Left ventricle myocardium superior (tissue), 1 donor: ENCODE measurements at regions not wholly inside any gene's neighbourhood (a gene's known extent, or its start where the extent isn't known, plus 50 kb on each side); places are given as distances from the start of the nearest gene placed in this dataset.
"Not testable (repeated sequence)": the region's sequence is repeated elsewhere in the genome, so short reads cannot be mapped to it uniquely, and the experiment has no call there.

Experiments used
- ATAC-seq: fragments of 200-7000 bp; cut with Tn5 transposase; one replicate; pipeline ENCODE4 v1.9.1; 2020; ENCODE audit warnings: mild to moderate bottlenecking, moderate library complexity
- DNase-seq: peaks from one replicate; pipeline ENCODE4 v3.0.0-alpha.2; 2020
- intact Hi-C: fragments of 100-400 bp; cut with micrococcal nuclease; formaldehyde crosslinking; loops from one replicate; pipeline ENCODE4 v1.11.0; 2022
- donor health status: DM: no; HTN: yes; CAD: no; lungs with severe emphysema.

DNA sequence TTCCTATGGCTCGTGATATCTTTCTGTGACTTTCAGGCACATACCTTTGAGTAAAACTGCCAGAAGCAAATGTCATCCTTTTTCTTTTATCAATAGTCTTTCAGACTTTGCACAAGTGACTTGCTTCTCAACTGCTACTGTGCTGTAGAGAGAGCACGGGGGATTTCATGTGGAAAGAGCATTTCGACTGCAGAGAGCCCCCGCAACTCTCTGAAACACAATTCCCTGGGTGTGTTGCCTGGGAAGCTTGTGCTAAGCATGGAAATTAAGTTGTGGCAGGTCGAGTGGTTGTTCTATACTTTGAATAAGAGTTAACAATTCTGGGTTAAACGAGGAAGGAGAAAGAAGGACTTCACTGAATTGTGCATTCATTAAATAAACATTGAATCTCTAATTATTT lies 659.1 kb downstream of the TDRD15 start:
- DNase-seq (no peak), ATAC-seq (no peak)
- intact Hi-C loops, result no loop called here

DNA sequence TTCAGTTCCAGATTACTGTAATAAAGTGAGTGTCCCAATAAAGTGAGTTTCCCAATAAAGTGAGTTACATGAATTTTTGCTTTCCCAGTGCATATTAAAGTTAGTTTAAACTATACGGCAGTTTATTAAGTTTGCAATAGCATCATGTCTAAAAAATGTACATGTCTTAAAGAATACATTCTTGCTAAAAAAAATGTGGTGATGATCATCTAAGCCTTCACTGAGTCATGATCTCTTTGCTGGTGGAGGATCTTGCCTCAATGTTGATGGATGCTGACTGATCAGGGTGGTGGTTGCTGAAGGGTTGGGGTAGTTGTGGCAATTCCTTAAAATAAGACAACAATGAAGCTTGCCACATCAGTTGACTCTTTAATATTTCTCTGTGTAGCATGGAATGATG lies 664.2 kb downstream of the TDRD15 start:
- DNase-seq, result no peak

DNA sequence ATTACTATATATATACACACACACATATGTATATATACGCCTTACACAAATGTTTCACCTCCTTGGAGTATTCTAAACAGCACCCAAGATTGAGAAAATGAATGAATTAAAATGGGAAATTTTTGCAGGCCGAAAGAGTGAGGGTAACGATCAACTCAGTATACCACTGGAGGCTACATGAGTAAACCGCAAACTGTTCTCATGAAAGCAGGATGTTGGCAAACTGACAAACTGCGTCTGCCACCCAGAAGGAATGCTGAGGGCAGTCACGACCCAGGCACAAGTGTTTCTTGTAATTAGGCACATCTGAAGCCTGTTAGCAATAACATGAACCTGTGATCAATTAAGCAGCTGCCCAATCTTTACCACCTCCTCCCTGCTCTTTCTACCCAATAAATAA lies 666.5 kb downstream of the TDRD15 start:
- ATAC-seq, DNase-seq, intact Hi-C loops: not testable (repeated sequence)

More for the DNA sequence above, 664.2 kb downstream of the TDRD15 start:
- intact Hi-C loops, result no loop called here
- no peak for ATAC-seq

DNA sequence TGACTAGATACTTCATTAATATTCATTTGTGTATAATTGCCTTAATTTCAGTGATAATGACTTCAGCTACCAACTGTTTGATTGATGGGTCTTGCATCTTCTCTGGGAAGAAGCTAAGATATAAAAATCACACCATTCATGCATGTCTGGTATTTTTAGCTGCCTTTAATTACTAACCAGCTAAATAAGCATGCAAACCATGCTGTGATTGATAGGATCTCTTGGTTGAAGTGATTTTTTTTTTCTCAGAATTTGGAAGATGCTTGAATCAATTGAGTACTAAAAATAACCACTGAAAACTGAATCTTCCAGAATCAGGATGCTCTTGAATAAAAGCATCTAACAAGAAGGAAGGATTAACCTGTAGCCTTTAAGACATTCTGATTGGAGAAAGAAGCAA lies 668.8 kb downstream of the TDRD15 start:
- intact Hi-C loops, result no loop called here
- DNase-seq (no peak), ATAC-seq (no peak)

DNA sequence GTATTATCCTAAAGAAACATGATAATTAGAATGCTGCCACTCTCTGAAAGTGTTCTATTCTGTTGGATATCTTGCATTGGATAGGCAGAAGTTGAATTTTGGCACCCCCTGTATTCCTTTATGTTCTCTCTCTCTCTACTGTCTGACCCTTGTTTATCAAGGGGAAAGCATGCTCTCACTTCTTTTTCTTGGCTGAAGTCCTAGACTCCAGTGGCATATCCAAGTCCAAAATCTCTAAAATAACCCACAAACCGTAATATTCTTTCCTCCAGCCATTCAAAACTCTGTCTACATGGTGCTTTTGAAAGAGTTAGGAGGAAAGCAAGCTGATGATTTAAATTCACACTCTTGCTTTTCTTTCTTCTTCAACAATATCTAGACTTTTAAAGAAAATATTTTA lies 669.7 kb downstream of the TDRD15 start:
- ATAC-seq (no peak), DNase-seq (no peak)
- intact Hi-C loops, result no loop called here

DNA sequence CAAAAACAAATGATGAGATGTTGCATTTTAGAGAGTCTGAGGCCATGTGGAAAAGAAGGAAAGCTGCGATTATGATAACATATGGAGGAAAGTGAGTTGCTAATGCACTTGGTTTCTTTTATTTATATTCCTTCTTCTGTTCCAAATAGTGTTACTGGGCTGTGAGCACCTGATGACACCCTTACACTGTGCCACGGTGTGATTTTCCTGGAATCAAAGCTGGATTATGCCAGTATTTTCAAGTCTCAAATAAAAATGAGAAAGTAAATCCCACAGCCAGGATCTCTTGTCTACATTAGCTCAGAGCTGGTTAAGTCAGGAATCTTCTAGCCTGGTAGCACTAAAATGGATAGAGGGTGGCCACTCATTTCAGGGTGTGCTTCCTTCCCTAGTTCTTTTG lies 670.8 kb downstream of the TDRD15 start:
- DNase-seq, result no peak
- intact Hi-C loops, result no loop called here
- no peak for ATAC-seq

DNA sequence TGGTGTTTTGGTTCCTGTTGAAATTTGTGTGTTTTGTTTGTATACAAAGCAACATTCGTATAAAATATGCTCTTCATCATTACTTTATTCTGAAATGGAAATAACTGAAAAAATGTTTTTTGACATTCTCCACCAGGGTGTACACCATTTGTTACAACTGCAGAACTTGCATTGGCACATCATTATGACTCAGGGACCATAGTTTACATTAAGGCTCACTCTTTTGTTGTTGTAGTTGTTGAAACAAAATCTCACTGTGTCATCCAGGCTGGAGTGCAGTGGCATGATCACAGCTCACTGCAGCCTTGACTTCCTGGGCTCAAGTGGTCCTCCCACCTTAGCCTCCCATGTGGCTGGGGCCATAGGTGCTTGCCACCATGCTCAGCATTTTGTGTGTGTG lies 676.6 kb downstream of the TDRD15 start:
- intact Hi-C loops, result no loop called here
- no peak for DNase-seq
- no peak for ATAC-seq

DNA sequence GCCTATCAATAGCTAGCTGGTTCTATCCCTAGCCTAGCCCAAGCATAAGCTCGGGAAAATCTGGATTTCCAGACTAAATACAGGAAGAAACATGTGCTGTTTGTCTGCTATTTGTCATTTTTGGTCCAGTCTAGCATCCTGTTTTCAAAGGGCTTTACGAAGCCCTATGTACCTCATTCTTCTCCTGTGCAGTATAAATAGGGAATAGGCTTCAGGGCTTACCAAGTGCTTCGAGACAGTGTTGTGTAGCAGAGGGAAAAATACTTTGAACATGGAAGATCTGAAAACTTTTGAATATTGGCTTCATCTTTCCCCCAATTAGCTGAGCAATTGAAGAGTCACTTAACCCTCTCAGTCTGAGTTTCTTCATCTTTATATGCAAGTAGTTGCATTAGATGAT lies 679.8 kb downstream of the TDRD15 start:
- DNase-seq, result no peak
- intact Hi-C loops, result no loop called here
- peak; percentile 55 for ATAC-seq

DNA sequence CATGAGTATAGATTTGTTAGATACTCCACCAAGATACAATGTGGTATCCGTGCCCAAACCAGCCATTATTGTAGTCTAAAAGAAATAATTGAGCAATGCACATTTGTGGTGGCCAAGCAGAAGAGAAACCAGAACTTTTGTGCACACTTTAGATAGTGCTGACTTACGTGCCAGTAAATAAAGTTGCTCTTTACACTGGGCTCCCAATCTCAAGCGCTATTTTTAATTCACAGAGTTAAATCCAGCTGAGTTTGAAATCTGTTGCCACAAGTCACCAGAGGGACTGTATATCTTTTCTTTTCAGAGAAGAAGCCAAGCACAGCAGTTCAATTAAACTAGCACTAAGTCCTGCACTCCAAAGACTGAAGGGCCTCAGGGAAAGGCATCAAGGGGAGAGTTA lies 680.4 kb downstream of the TDRD15 start:
- DNase-seq, result no peak
- ATAC-seq, result peak; percentile 93
- intact Hi-C loops, result no loop called here

DNA sequence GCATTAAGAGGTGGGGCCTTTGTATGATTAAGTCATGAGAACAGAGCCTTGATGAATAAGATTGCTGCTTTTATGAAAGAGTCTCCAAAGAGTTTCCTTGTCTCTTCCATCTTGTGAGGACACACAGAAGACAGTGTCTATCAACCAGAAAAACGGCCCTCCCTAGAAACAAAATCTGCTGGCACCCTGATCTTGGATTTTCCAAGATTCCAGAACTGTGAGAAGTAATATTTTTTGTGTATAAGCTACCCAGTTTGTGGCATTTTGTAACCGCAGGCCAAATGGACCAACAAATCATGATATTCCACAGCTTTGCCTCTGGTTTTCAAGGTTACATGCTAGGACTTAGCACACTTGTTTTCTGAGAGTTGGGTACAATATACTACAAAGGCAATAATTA lies 687.8 kb downstream of the TDRD15 start:
- DNase-seq (no peak), ATAC-seq (no peak)
- intact Hi-C loops, result no loop called here

DNA sequence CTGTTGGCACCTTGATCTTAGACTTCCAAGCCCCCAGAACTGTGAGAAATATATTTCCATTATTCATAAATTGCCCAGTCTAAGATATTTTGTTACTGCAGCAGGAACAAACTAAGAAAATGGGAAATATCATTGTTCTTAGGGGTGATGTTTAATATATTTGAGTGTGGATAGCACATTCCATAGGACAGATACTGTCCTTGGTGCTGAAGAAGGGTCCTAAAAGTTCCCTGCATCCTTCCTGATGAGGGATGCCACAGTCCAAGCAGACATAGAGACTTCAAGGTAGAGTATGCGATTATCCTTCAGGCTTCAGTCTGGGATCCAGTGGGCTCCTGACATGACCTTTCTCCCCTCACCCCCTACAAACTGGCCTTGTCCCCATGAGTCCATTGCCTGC lies 689.0 kb downstream of the TDRD15 start:
- intact Hi-C loops, result no loop called here
- no peak for ATAC-seq

DNA sequence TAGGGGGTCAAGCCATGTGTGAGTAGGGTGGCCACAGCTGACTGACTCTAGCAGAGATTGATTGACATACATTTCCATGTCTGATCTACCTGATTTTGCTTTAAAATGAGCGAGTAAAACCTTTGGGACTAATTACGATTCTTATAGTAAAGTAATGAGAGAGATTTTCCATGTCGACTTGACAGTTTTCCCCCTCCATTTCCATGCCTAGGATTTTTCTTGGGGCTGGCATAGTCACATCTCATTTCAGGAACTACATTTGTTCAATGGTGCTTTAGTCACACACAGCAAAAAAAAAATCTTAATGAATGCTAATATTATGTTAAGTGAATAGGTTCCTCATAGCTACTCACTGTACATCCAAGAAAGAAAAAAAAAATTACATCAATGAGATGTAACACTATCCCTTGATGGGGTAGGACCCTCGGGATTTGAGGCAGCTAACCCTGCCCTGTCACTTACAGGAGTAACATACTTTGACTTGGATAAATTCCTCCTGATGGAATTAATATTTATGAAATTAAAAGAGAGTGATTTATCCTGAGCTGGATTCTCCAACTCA lies 690.9 kb downstream of the TDRD15 start:
- ATAC-seq, result no peak
- intact Hi-C loops, result no loop called here
- DNase-seq, result no peak

More for the DNA sequence above, 689.0 kb downstream of the TDRD15 start:
- DNase-seq, result no peak

DNA sequence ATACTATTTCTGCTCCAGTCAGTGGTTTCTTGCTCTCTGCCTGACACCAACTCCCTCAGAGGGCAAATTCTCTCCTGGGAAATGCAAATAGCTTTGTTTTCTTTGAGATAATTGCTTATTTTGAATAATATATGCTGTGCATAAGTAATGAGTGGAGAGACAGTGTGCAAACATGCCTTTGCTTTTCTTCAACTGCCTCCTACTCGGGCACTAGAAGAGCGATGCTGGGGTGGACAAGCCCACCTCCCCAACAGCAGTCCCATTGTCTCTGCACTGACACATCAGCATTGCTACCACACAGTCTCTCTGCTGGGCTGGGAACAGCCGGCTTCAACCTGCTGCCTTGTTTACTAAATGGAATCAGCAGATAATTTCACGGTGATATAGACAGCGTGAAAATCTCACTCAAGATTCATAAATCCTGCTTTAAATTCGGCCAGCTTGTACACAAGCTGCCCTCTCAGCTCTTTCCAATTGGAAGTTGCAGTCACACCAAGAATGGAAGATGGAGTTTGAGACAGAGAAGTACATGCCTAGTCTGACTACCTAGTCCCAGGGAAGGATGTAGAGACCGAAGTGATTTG lies 694.5 kb downstream of the TDRD15 start:
- DNase-seq, result no peak
- ATAC-seq, result no peak
- intact Hi-C loops, result no loop called here

DNA sequence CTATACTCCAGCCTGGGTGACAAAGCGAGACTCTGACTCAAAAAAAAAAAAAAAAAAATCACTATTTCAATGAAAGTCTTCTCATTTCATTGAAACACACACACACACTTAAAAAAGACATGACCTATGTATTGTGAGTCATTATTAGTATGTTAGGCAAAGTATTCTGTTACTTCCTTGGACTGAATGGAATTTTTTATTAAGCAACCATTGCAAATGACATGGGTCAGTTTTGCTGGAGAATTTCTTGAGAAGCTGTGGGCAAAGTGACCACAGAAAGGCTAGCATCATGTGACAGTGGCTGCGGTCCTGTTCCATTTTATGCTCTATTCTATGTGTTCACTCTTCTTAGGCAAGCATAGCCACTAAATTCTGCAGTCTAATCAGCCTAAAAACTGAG lies 695.7 kb downstream of the TDRD15 start:
- DNase-seq, result no peak
- intact Hi-C loops, result no loop called here
- ATAC-seq, result no peak

DNA sequence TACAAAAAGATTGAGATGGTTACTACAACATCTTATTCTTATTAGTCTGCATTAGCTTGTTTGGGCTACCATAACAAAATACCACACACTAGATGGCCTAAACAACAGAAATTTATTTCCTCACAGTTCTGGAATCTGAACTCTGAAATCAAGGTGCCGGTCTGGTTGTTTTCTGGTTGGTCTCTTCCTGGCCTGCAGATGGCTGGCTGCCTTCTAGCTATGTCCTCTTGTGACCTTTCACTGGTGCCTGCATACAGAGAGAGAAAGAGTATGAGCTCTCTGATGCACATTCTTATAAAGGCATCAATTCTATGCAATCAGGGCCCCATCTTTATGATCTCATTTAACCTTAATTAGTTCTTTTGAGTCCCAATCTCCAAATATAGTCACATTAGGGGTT lies 696.5 kb downstream of the TDRD15 start:
- intact Hi-C loops, result no loop called here
- ATAC-seq (peak; percentile 73), DNase-seq (no peak)

DNA sequence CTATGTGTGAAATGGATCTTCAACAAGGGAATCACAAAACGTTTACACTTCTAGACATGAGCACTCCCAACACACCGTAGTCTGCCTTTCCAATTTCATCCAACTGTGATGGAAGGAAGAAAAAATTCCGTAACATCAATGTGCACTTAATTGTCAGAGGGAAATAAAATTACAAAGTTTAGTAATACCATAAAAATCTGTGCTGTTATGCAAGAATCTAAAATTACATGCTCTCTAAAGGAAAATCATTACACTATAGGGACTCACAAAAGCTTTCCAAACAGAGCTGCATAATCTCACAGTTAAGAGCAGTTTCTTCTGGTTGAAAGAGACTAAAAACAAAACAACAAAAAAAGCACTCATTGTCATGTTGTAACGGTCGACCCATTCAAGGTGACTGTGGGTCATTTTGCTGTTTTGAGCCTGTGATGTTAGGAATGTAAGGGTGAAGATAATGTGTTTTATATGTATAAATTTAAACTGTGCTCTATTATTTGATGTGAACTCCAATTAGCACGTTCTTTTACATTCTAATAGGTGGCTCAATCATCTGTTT lies 698.0 kb downstream of the TDRD15 start:
- ATAC-seq, result no peak
- DNase-seq, result no peak
- intact Hi-C loops, result no loop called here

DNA sequence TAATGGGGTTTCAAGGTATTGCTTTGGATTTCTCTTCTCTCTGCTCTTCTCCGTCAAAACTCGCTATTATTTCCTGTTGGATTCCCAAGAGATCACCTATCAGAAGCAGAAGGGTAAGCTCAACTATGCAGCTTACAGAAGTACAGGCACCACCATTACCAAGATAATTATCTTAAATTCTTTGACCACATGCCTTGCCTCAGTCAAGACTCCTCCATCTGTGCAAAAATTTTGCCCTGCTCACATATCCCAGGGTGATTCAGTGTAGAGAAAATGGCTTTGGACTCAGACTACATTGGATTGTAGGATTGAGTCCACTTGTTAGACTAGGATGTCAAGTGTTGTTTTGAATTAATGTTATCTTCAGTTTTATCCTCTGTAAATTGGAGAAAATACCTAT lies 698.7 kb downstream of the TDRD15 start:
- ATAC-seq, result no peak
- DNase-seq, result no peak
- intact Hi-C loops, result no loop called here

DNA sequence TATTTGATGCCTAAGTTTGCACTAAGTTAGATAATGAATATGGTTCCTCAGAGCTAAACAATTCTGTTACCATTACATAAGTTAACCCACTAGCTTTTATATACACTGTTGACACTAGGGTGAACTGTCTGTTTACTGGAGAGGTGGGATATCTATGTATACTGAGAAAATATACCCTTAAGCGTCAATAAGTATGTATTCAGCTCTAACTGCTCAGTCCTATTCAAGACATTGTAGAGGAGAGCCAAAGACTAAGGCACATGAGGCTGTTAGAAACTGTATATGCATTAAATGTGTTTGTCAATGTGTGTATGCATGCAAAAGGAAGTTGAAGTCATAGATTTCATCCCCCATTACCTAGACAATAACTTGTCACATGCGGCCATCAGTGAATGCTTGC lies 710.0 kb downstream of the TDRD15 start:
- no peak for DNase-seq
- intact Hi-C loops, result no loop called here
- ATAC-seq, result no peak

DNA sequence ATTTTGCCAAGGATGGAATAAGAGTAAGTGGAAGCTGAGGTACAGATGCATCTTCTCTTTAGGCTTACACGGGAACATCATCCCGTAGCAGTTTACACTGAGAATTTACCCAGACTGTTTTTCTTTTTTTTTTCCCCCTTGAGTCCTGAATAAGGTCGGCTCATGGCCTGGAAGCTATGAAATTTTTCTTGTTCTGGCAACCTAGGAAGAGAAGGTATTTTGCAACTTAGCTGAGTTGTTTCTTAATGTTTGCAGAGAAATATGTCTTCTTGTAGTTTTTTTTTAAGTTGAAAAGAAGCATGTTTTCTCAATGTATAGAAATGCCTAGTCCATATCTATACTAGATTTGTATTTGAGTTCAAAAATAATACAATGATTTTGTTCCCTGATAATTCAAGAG lies 712.5 kb downstream of the TDRD15 start:
- DNase-seq (no peak), ATAC-seq (no peak)
- intact Hi-C loops, result no loop called here

DNA sequence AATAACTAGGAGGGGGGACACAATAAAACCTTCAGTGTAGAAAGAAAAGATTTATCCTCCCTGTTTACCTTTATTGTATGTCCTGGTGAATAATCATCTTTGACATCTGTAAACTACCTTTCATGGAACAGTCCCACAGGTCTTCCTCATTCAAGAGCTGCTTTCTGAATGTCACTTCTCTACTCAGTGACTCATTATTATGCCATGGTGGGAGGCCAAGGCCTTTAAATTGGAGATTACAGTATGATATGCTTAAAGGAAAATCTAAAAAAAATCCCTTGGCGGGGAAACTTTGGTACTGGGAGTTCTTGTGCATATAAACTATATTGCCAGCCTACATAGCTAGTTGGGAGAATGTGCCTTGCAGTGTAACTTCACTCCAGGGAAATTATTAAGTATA lies 713.0 kb downstream of the TDRD15 start:
- no peak for ATAC-seq
- no peak for DNase-seq
- intact Hi-C loops, result no loop called here

DNA sequence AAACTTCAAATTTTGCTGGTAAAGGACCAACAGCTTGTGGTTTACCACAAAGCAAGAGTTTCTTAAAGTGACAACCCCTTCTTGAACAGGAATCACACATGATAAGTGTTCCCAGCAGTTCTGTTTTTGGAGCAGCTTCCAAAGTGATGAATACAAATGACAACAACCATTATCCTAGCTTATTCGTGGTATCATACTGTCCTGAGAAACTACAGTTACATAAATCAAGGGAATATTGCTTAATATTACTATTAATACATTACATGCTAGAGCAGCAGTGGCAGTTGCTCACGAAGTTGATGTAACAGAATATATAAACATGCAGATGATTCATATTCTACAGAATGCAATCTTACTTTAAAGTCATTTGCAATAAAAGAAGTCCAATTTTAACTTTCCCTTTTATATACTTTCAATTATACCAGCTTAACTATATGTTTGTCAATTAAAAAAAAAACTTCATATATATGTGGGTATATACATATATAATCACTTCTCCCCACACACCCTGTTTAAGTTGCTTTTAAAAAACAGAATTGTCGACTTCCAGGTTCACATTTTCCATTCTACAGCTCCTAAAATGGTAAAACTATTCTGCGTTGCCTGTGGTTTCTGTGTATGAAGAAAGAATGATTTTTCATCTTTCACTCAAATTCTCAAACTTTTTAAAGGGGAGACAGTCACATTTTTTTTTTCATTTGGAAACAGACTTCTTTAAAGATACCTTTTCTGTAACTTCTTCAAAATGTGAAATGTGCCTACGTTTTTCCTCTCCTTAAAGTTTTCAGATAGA lies 713.6 kb downstream of the TDRD15 start:
- intact Hi-C loops, result no loop called here
- ATAC-seq, result no peak
- no peak for DNase-seq
